ENCODE measurements at regions not wholly inside any gene's neighbourhood (a gene's known extent, or its start where the extent isn't known, plus 50 kb on each side); places are given as distances from the start of the nearest gene placed in this dataset.
"Not testable (repeated sequence)": the region's sequence is repeated elsewhere in the genome, so short reads cannot be mapped to it uniquely, and the experiment has no call there.

DNA sequence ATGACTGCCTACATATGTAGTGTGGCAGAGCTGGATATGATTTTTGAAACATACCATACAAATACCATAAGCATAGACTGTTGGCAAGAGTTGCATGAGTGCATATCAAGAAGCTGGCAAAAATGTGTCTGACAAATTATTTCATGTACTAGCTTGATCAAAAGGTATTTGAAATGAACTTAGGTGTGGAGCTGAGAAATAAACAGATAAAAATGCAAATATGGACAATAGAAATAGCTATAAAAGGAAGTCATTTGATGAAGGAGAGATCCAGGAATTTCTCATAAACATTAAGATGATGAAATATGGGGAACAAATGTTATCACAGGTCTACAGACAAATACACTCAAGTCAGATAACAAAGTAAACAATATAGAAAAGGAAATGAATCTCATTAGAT is 609.1 kb downstream of the PTPRC start:
- in situ Hi-C loops (cut with HindIII; ENCODE audit: low sequenced_read_pairs) = no loop called here
- TF ChIP-seq, protein P1, sequence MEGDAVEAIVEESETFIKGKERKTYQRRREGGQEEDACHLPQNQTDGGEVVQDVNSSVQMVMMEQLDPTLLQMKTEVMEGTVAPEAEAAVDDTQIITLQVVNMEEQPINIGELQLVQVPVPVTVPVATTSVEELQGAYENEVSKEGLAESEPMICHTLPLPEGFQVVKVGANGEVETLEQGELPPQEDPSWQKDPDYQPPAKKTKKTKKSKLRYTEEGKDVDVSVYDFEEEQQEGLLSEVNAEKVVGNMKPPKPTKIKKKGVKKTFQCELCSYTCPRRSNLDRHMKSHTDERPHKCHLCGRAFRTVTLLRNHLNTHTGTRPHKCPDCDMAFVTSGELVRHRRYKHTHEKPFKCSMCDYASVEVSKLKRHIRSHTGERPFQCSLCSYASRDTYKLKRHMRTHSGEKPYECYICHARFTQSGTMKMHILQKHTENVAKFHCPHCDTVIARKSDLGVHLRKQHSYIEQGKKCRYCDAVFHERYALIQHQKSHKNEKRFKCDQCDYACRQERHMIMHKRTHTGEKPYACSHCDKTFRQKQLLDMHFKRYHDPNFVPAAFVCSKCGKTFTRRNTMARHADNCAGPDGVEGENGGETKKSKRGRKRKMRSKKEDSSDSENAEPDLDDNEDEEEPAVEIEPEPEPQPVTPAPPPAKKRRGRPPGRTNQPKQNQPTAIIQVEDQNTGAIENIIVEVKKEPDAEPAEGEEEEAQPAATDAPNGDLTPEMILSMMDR (IDR thresholded peaks at IDR 0.05; ENCODE audit: low read depth, low read length) = no peak
- no peak for DNase-seq (ENCODE audit: low read depth, low spot score)
- no peak overlapping the region for H3K4me3 ChIP-seq (ENCODE audit: low read depth, low read length)

DNA sequence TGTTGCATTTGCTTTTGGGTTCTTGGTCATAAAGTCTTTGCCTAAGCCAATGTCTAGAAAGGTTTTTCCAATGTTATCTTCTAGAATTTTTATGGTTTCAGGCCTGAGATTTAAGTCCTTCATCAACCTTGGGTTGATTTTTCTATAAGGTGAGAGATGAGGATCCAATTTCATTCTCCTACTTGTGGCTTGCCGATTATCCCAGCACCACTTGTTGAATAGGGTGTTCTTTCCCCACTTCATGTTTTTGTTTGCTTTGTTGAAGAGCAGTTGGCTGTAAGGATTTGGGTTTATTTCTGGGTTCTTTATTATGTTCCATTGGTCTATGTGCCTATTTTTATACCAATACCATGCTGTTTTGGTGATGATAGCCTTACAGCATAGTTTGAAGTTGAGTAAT is 615.2 kb downstream of the PTPRC start:
- H3K4me3 ChIP-seq (ENCODE audit: low read depth, low read length); in situ Hi-C loops (cut with HindIII; ENCODE audit: low sequenced_read_pairs); DNase-seq (ENCODE audit: low read depth, low spot score): not testable (repeated sequence)

DNA sequence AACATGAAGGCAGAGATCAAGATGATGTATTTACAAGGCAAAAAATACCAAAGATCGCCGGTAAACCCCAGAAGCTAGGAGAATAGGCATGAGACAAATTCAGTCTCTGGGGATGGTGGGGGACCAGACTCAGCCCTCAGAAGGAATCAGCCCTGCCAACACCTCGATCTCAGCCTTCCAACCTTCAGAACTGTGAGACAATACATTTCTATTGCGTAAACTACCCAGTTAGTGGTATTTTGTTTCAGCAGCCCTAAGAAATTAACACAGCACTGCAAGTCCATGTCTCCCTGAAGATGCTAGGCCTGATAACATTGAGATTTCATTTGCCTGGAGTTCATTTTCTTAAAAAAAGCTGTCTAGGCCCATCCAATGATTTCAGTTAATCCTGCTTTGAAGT is 622.5 kb downstream of the PTPRC start:
- TF ChIP-seq, protein P1 (IDR thresholded peaks at IDR 0.05; ENCODE audit: low read depth, low read length) = no peak
- in situ Hi-C loops (cut with HindIII; ENCODE audit: low sequenced_read_pairs) = no loop called here
- no peak overlapping the region for H3K4me3 ChIP-seq (ENCODE audit: low read depth, low read length)
- DNase-seq (ENCODE audit: low read depth, low spot score) = no peak

DNA sequence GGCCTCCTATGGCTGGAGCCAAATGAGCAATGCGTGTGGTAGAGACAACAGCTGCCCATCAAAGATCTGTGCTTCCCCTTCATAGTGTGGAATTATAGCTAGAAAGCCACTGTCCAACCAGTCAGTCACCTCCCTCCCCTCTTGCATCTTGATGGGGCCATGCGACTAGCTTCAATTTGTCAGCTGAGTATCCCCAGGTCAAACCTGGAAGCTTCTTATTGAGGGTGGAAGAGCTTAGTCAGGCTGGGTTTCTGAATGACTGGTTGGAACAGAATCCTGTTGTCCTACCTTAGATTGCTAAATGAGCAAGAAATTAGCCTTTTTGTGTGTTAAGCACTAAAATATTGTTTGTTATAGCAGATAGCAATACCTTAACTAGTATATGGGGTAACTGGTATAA is 625.4 kb downstream of the PTPRC start:
- no peak overlapping the region for H3K4me3 ChIP-seq (ENCODE audit: low read depth, low read length)
- TF ChIP-seq, protein P1 (IDR thresholded peaks at IDR 0.05; ENCODE audit: low read depth, low read length) = no peak
- in situ Hi-C loops (cut with HindIII; ENCODE audit: low sequenced_read_pairs) = no loop called here
- DNase-seq (ENCODE audit: low read depth, low spot score) = no peak

DNA sequence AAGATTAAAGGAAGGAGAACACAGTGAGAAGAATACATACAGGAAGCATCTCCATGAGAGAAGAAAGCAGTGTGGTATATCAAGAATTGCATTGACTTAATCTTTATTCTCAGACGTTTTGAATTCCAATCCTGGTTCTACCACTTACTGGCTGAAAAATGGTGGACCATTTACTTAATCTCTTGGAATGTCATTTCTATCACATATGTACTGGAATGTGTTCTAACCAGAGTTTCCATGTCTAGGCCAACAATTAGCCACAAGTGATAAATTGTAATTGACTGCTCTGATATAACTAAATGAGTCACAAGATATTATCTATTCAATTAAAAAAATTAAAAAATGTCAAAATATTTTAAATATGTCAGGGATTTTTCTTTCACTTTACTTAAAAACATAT is 626.1 kb downstream of the PTPRC start:
- in situ Hi-C loops (cut with HindIII; ENCODE audit: low sequenced_read_pairs) = no loop called here

DNA sequence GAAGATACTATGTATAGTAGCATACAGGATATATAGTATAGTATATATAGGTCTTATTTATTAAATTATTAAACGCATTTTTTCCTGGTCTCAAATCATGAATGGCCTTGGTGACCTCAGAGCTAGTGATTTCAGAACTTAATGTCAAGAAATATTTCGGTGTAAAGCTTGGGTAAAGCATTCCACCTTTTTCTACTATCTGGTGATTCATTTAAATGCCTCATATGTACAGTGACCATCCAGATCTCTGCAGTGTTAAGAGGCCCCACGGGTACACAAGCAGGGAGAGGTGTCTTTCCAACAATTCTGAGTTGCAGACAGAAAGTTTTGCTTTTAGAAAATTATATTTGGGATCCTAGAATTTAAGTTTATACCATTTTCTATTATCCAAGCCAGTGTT is 626.5 kb downstream of the PTPRC start:
- H3K4me3 ChIP-seq (ENCODE audit: low read depth, low read length) = no peak overlapping the region
- in situ Hi-C loops (cut with HindIII; ENCODE audit: low sequenced_read_pairs) = no loop called here
- TF ChIP-seq, protein P1 (IDR thresholded peaks at IDR 0.05; ENCODE audit: low read depth, low read length) = no peak
- no peak for DNase-seq (ENCODE audit: low read depth, low spot score)

More for the DNA sequence above, 626.1 kb downstream of the PTPRC start:
- DNase-seq (ENCODE audit: low read depth, low spot score) = no peak
- no peak overlapping the region for H3K4me3 ChIP-seq (ENCODE audit: low read depth, low read length)
- TF ChIP-seq, protein P1 (IDR thresholded peaks at IDR 0.05; ENCODE audit: low read depth, low read length) = no peak

DNA sequence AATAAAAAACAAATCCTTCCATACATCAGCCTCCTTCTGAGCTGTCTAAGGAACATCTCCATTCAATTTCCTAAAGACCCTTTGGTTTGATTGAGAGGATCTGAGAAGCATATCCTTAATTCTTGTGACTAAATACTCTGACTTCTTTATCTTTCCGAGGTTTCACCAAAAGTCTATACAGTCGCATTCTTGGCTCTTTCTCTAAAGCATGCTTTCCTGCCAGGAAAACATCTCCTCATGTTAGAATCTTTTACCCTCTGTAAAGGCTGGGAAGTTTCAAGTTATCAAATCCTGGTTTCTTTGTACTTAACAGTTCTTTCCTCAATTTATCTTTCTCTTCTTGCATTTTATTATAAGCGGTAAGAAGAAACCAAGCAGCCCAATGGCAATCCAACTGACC is 630.4 kb downstream of the PTPRC start:
- DNase-seq (ENCODE audit: low read depth, low spot score) = peak; percentile 24
- in situ Hi-C loops (cut with HindIII; ENCODE audit: low sequenced_read_pairs) = no loop called here

More for the DNA sequence above, 630.4 kb downstream of the PTPRC start:
- H3K4me3 ChIP-seq (ENCODE audit: low read depth, low read length) = no peak overlapping the region
- TF ChIP-seq, protein P1 (IDR thresholded peaks at IDR 0.05; ENCODE audit: low read depth, low read length) = no peak
